H9 (cell line): ENCODE measurements at regions not wholly inside any gene's neighbourhood (a gene's known extent, or its start where the extent isn't known, plus 50 kb on each side); places are given as distances from the start of the nearest gene placed in this dataset.

Experiments
- DNase-seq: peaks from one replicate; pipeline ENCODE4 v3.0.0-alpha.2; 2017
- H2AFZ ChIP-seq: one replicate; pipeline ENCODE4 v1.6.1; 2013; ENCODE audit warnings: mild to moderate bottlenecking, low read length, control low read depth, moderate library complexity
- H2AK5ac ChIP-seq: 2 replicates; pipeline ENCODE4 v1.6.1; 2013; ENCODE audit warnings: low read length, control low read depth, mixed read lengths; ENCODE audit not compliant: insufficient read length
- H2BK120ac ChIP-seq: one replicate; pipeline ENCODE4 v1.6.1; 2013; ENCODE audit warnings: low read depth, mild to moderate bottlenecking, low read length, control low read depth, inconsistent platforms; ENCODE audit not compliant: poor library complexity, severe bottlenecking
- H2BK12ac ChIP-seq: 2 replicates; pipeline ENCODE4 v1.6.1; 2013; ENCODE audit warnings: low read length, control low read depth, mixed read lengths, low read depth; ENCODE audit not compliant: insufficient read length
- H2BK15ac ChIP-seq: 2 replicates; pipeline ENCODE4 v1.6.1; 2013; ENCODE audit warnings: low read depth, low read length, control low read depth
- H2BK20ac ChIP-seq: one replicate; pipeline ENCODE4 v1.6.1; 2013; ENCODE audit warnings: low read depth, mild to moderate bottlenecking, low read length, control low read depth, inconsistent platforms; ENCODE audit not compliant: poor library complexity, severe bottlenecking
- H2BK5ac ChIP-seq: 2 replicates; pipeline ENCODE4 v1.6.1; 2013; ENCODE audit warnings: low read length, control low read depth, mixed read lengths; ENCODE audit not compliant: insufficient read length
- H3K14ac ChIP-seq: 2 replicates; pipeline ENCODE4 v1.6.1; 2013; ENCODE audit warnings: low read length, control low read depth; ENCODE audit not compliant: insufficient read depth
- H3K18ac ChIP-seq: 2 replicates; pipeline ENCODE4 v1.6.1; 2013; ENCODE audit warnings: low read depth, mild to moderate bottlenecking, mixed read lengths, low read length, control low read depth; ENCODE audit not compliant: insufficient read length
- H3K23ac ChIP-seq: 2 replicates; pipeline ENCODE4 v1.6.1; 2013; ENCODE audit warnings: low read length, control low read depth, mixed read lengths, low read depth; ENCODE audit not compliant: insufficient read length
- H3K23me2 ChIP-seq: 2 replicates; pipeline ENCODE4 v1.6.1; 2013; ENCODE audit warnings: low read depth, mild to moderate bottlenecking, mixed read lengths, low read length, control low read depth; ENCODE audit not compliant: insufficient read length, poor library complexity, severe bottlenecking
- H3K27ac ChIP-seq: 2 replicates; pipeline ENCODE4 v1.5.1; 2013; ENCODE audit warnings: low read length, control low read depth, mixed read lengths, low read depth; ENCODE audit not compliant: insufficient read length
- H3K27me3 ChIP-seq: 2 replicates; pipeline ENCODE4 v1.6.1; 2013; ENCODE audit warnings: low read length, control low read depth, inconsistent platforms; ENCODE audit not compliant: insufficient read depth
- H3K4ac ChIP-seq: 2 replicates; pipeline ENCODE4 v1.6.1; 2013; ENCODE audit warnings: low read depth, mild to moderate bottlenecking, control low read depth, inconsistent platforms, low read length, moderate library complexity
- H3K4me1 ChIP-seq: 2 replicates; pipeline ENCODE4 v1.6.1; 2013; ENCODE audit warnings: low read length, control low read depth, inconsistent platforms; ENCODE audit not compliant: insufficient read depth
- H3K4me2 ChIP-seq: 2 replicates; pipeline ENCODE4 v1.6.1; 2013; ENCODE audit warnings: low read length, control low read depth, mixed read lengths; ENCODE audit not compliant: insufficient read length, insufficient read depth
- H3K56ac ChIP-seq: 2 replicates; pipeline ENCODE4 v1.6.1; 2013; ENCODE audit warnings: low read depth, mild to moderate bottlenecking, mixed read lengths, low read length, control low read depth; ENCODE audit not compliant: insufficient read length
- H3K79me1 ChIP-seq: 2 replicates; pipeline ENCODE4 v1.6.1; 2013; ENCODE audit warnings: low read depth, mild to moderate bottlenecking, moderate library complexity, low read length, control low read depth, inconsistent platforms; ENCODE audit not compliant: insufficient read depth, poor library complexity, severe bottlenecking
- H3K79me2 ChIP-seq: 2 replicates; pipeline ENCODE4 v1.6.1; 2013; ENCODE audit warnings: low read length, control low read depth, inconsistent platforms; ENCODE audit not compliant: insufficient read depth
- H3K9ac ChIP-seq: 2 replicates; pipeline ENCODE4 v1.6.1; 2013; ENCODE audit warnings: low read length, control low read depth, mixed read lengths; ENCODE audit not compliant: insufficient read length; ENCODE audit errors: extremely low read depth
- H3K9me3 ChIP-seq: one replicate; pipeline ENCODE4 v1.6.1; 2013; ENCODE audit warnings: low read depth, low read length, inconsistent platforms; ENCODE audit not compliant: control insufficient read depth
- H3T11ph ChIP-seq: one replicate; pipeline ENCODE4 v1.6.1; 2013; ENCODE audit warnings: mild to moderate bottlenecking, low read length, control low read depth, inconsistent platforms
- H4K20me1 ChIP-seq: one replicate; pipeline ENCODE4 v1.6.1; 2013; ENCODE audit not compliant: control insufficient read depth, insufficient read length, insufficient read depth
- H4K5ac ChIP-seq: 2 replicates; pipeline ENCODE4 v1.6.1; 2013; ENCODE audit warnings: low read depth, mild to moderate bottlenecking, mixed read lengths, low read length, control low read depth; ENCODE audit not compliant: insufficient read length
- H4K8ac ChIP-seq: replicated peaks from 2 replicates; pipeline ENCODE4 v1.6.1; 2013; ENCODE audit warnings: low read length, control low read depth, mixed read lengths, low read depth; ENCODE audit not compliant: insufficient read length
- H4K91ac ChIP-seq: 2 replicates; pipeline ENCODE4 v1.6.1; 2013; ENCODE audit warnings: low read depth, mild to moderate bottlenecking, moderate library complexity, mixed read lengths, low read length, control low read depth; ENCODE audit not compliant: insufficient read length
- H3K27ac Mint-ChIP-seq, 3 experiments: 2 replicates in 2 of 3; 3 replicates in 1 of 3; pipeline ENCODE4 v1.8.0; 2020 to 2021; ENCODE audit warnings: mixed read lengths in 3 of 3, mild to moderate bottlenecking in 1 of 3, moderate library complexity in 1 of 3
- H3K27me3 Mint-ChIP-seq: 2 replicates; pipeline ENCODE4 v1.8.0; 2021; ENCODE audit warnings: low read depth, mild to moderate bottlenecking, moderate library complexity, mixed read lengths
- H3K36me3 Mint-ChIP-seq, 3 experiments: 2 replicates in 2 of 3; 3 replicates in 1 of 3; pipeline ENCODE4 v1.8.0; 2020 to 2021; ENCODE audit warnings: low read depth in 3 of 3, mixed read lengths in 3 of 3; ENCODE audit not compliant: insufficient read depth in 1 of 3
- H3K4me1 Mint-ChIP-seq, 2 experiments: 2 replicates each; pipeline ENCODE4 v1.8.0; 2020; ENCODE audit warnings: mixed read lengths in 2 of 2
- H3K4me3 Mint-ChIP-seq, 2 experiments: 2 replicates in 1 of 2; 3 replicates in 1 of 2; pipeline ENCODE4 v1.8.0; 2020 to 2021; ENCODE audit warnings: mild to moderate bottlenecking in 2 of 2, mixed read lengths in 2 of 2, moderate library complexity in 1 of 2
- H3K9me3 Mint-ChIP-seq, 2 experiments: 2 replicates in 1 of 2; 3 replicates in 1 of 2; pipeline ENCODE4 v1.8.0; 2020; ENCODE audit warnings: mild to moderate bottlenecking in 2 of 2, mixed read lengths in 2 of 2, moderate library complexity in 1 of 2
- CTCF ChIP-seq: fragments of 200-600 bp; sonication (generic); conservative IDR thresholded peaks from 3 replicates; pipeline ENCODE4 v1.8.0; 2021; ENCODE audit warnings: antibody characterized with exemption, mild to moderate bottlenecking
- WGBS: extraction: QIAGEN DNeasy Blood & Tissue Kit; methylation state at CpG from one replicate; pipeline ENCODE4 v1.1.7; 2013; ENCODE audit warnings: missing lambda C conversion rate, low lambda C conversion rate, mixed read lengths; ENCODE audit not compliant: insufficient read length; ENCODE audit errors: extremely low coverage; 5-methylcytosine and 5-hydroxymethylcytosine counted together

GRCh38 chr6:167736486-167737204 is 90.1 kb upstream of the AFDN start:
- no peak overlapping the region for H4K91ac ChIP-seq
- H3K18ac ChIP-seq = no peak overlapping the region
- no peak for DNase-seq
- TF ChIP-seq CTCF = no peak
- no peaks in the 10 kb centered on the region for H3K9me3 ChIP-seq
- no peak overlapping the region for H2AK5ac ChIP-seq
- 0 out of 7 replicates have a peak, but pooled peaks cover 0 to 6% (median 0%) of the 10 kb centered on the region in 3 experiments for H3K36me3 Mint-ChIP-seq
- no peaks in the 10 kb centered on the region for H3K23me2 ChIP-seq
- H3K14ac ChIP-seq = no peak overlapping the region; the same call in 1 of the 2 replicates
- no peaks in the 10 kb centered on the region for H3K27me3 ChIP-seq
- H3K27ac ChIP-seq = no peak overlapping the region
- no peak overlapping the region for H3K4me2 ChIP-seq
- no peak overlapping the region for H2BK120ac ChIP-seq
- H3T11ph ChIP-seq = no peak overlapping the region
- no peak overlapping the region for H3K4me3 Mint-ChIP-seq
- peaks cover 0 to 6% of the 10 kb centered on the region in 2 experiments; a peak in 2 of 4 replicates for H3K4me1 Mint-ChIP-seq
- H3K9ac ChIP-seq = no peak overlapping the region
- H2BK20ac ChIP-seq = no peak overlapping the region
- H2BK5ac ChIP-seq = no peak overlapping the region
- peaks cover 3% of the 10 kb centered on the region for H3K27me3 Mint-ChIP-seq
- no peak overlapping the region for H2BK12ac ChIP-seq
- no peak overlapping the region for H4K5ac ChIP-seq
- H3K79me1 ChIP-seq = no peaks in the 10 kb centered on the region
- peaks cover 2 to 9% of the 10 kb centered on the region in 2 experiments; a peak in 3 of 5 replicates for H3K9me3 Mint-ChIP-seq
- no peak overlapping the region for H3K27ac Mint-ChIP-seq
- no CpG with 5 or more reads among the region's 18 CpGs for WGBS
- H2BK15ac ChIP-seq = no peak overlapping the region
- no peaks in the 10 kb centered on the region for H3K4me1 ChIP-seq
- no peak overlapping the region for H3K4ac ChIP-seq
- H2AFZ ChIP-seq = no peak overlapping the region
- no peak overlapping the region for H4K8ac ChIP-seq
- no peak overlapping the region for H3K56ac ChIP-seq
- H3K79me2 ChIP-seq = no peaks in the 10 kb centered on the region
- H4K20me1 ChIP-seq = no peaks in the 10 kb centered on the region
- H3K23ac ChIP-seq = no peak overlapping the region
